ENCODE measurements at regions not wholly inside any gene's neighbourhood (a gene's known extent, or its start where the extent isn't known, plus 50 kb on each side); places are given as distances from the start of the nearest gene placed in this dataset.

GRCh38 chr12:47394070-47394469, 311.8 kb downstream of the RPAP3 start:
- TF ChIP-seq CTCF (IDR thresholded peaks at IDR 0.05) = no peak
- no peak for TF ChIP-seq ZFX (IDR thresholded peaks at IDR 0.05; ENCODE audit: borderline replicate concordance)
